HepG2 (cell line): ENCODE measurements at regions not wholly inside any gene's neighbourhood (a gene's known extent, or its start where the extent isn't known, plus 50 kb on each side); places are given as distances from the start of the nearest gene placed in this dataset.

Experiments
- ATAC-seq: fragments of 200-7000 bp; cut with Tn5 transposase; 3 replicates; pipeline ENCODE4 v1.9.1; 2020; ENCODE audit warnings: mild to moderate bottlenecking, moderate library complexity
- BruUV-seq: library from RNA; stranded (reverse); fragments of 400-500 nt; replicated peaks from 2 replicates; lab custom pipeline; 2021; lab: Mats Ljungman, UMichigan
- CTCF ChIA-PET: fragments of 300-600 bp; formaldehyde crosslinking; extraction: SDS; loops from one replicate; lab custom pipeline; 2021; ENCODE audit warnings: low total read pairs, inconsistent platforms, low intra/inter-chr PET ratio; lab: Yijun Ruan, JAX
- POLR2A ChIA-PET: fragments of 350-600 bp; sonication (Branson Sonifier 250); formaldehyde crosslinking; loops from one replicate; lab custom pipeline; 2020; ENCODE audit warnings: antibody characterized with exemption, inconsistent platforms; lab: Yijun Ruan, JAX
- DNase-seq: peaks from one replicate; pipeline ENCODE4 v3.0.0-alpha.2; 2015; ENCODE audit warnings: low spot score
- FAIRE-seq: peaks from 3 replicates; lab custom pipeline; 2011; peaks lifted over from hg19 to GRCh38; lab: Jason Lieb, UNC
- H2AFZ ChIP-seq: one replicate; pipeline ENCODE4 v1.6.1; 2011; ENCODE audit warnings: low read length, inconsistent platforms
- H3K27ac ChIP-seq: fragments of 300-600 bp; 3 replicates; pipeline ENCODE4 v1.8.0; 2011; ENCODE audit warnings: mixed run types, mild to moderate bottlenecking, mixed read lengths, low read length, inconsistent platforms; ENCODE audit not compliant: insufficient read depth; ENCODE audit errors: extremely low read length
- H3K27me3 ChIP-seq, 2 experiments: fragments of 200-600 bp in 1 of 2; 2 replicates in 1 of 2; 3 replicates in 1 of 2; pipeline versions ENCODE4 v1.6.0 to v1.8.0; 2011; ENCODE audit warnings: low read length in 2 of 2, mild to moderate bottlenecking in 2 of 2, moderate library complexity in 2 of 2, inconsistent platforms in 1 of 2; ENCODE audit not compliant: insufficient read depth in 2 of 2, control insufficient read depth in 1 of 2
- H3K36me3 ChIP-seq, 2 experiments: fragments of 200-600 bp in 1 of 2; replicated peaks in 1 of 2; 2 replicates in 1 of 2; 3 replicates in 1 of 2; pipeline versions ENCODE4 v1.5.1 to v1.8.0; 2011; ENCODE audit warnings: low read length in 2 of 2, inconsistent platforms in 1 of 2; ENCODE audit not compliant: insufficient read depth in 2 of 2, control insufficient read depth in 1 of 2
- H3K4me1 ChIP-seq: 2 replicates; pipeline ENCODE4 v1.5.1; 2012; ENCODE audit warnings: low read length, inconsistent platforms; ENCODE audit not compliant: insufficient read depth
- H3K4me2 ChIP-seq: 2 replicates; pipeline ENCODE4 v1.6.0; 2011; ENCODE audit warnings: low read depth, low read length, inconsistent platforms
- H3K4me3 ChIP-seq, 3 experiments: fragments of 200-600 bp in 1 of 3; sonication (generic), shearing (Covaris generic) in 1 of 3; replicated peaks in 1 of 3; 2 replicates each; pipeline ENCODE4 v1.5.1; 2011 to 2016; ENCODE audit warnings: low read length in 3 of 3, inconsistent platforms in 2 of 3, low read depth in 2 of 3, mild to moderate bottlenecking in 2 of 3, control low read depth in 1 of 3, mixed read lengths in 1 of 3; ENCODE audit not compliant: insufficient read depth in 1 of 3
- H3K79me2 ChIP-seq: one replicate; pipeline ENCODE4 v1.6.1; 2011; ENCODE audit warnings: low read length, inconsistent platforms; ENCODE audit not compliant: insufficient read depth
- H3K9ac ChIP-seq: 2 replicates; pipeline ENCODE4 v1.6.0; 2011; ENCODE audit warnings: mild to moderate bottlenecking, low read depth, low read length, inconsistent platforms; ENCODE audit not compliant: insufficient read depth
- H3K9me3 ChIP-seq: 2 replicates; pipeline ENCODE4 v1.5.1; 2012; ENCODE audit warnings: mild to moderate bottlenecking, low read length
- H4K20me1 ChIP-seq: 2 replicates; pipeline ENCODE4 v1.6.0; 2011; ENCODE audit warnings: inconsistent platforms, mild to moderate bottlenecking, low read length, moderate library complexity; ENCODE audit not compliant: insufficient read depth
- CBX1 ChIP-seq: IDR thresholded peaks from one replicate; pipeline ENCODE4 v1.6.1; 2016; ENCODE audit warnings: antibody characterized with exemption, low read depth
- CBX5 ChIP-seq: sonication (generic); formaldehyde crosslinking; IDR thresholded peaks from 2 replicates; pipeline ENCODE4 v1.4.0; 2020; ENCODE audit warnings: missing genetic modification reagents, borderline replicate concordance
- DNMT1 ChIP-seq: sonication (generic); formaldehyde crosslinking; IDR thresholded peaks from 2 replicates; pipeline ENCODE4 v1.5.1; 2020; ENCODE audit warnings: mild to moderate bottlenecking, missing genetic modification reagents
- ETV5 ChIP-seq: IDR thresholded peaks from 2 replicates; pipeline ENCODE4 v1.6.1; 2018; ENCODE audit warnings: missing biosample characterization, missing genetic modification reagents, inconsistent platforms, borderline replicate concordance
- IKZF1 ChIP-seq: fragments of 450-650 bp; IDR thresholded peaks from 2 replicates; pipeline ENCODE4 v1.7.1; 2016
- KLF13 ChIP-seq: sonication (generic); formaldehyde crosslinking; IDR thresholded peaks from 2 replicates; pipeline ENCODE4 v1.4.0; 2020; ENCODE audit warnings: mild to moderate bottlenecking, missing genetic modification reagents
- MAFF ChIP-seq: IDR thresholded peaks from 2 replicates; pipeline ENCODE4 v1.6.1; 2011; ENCODE audit warnings: low read depth, low read length, improper control_type of control experiment
- MAFK ChIP-seq, 2 experiments: IDR thresholded peaks in 1 of 2; conservative IDR thresholded peaks in 1 of 2; 2 replicates each; pipeline ENCODE4 v1.6.1; 2011; ENCODE audit warnings: improper control_type of control experiment in 2 of 2, low read length in 2 of 2
- MZF1 ChIP-seq: sonication (generic); formaldehyde crosslinking; IDR thresholded peaks from 2 replicates; pipeline ENCODE4 v1.8.1; 2023; ENCODE audit warnings: mild to moderate bottlenecking, missing genetic modification reagents, borderline replicate concordance
- ZNF615 ChIP-seq: sonication (generic); formaldehyde crosslinking; IDR thresholded peaks from 2 replicates; pipeline ENCODE4 v1.5.0; 2020; ENCODE audit warnings: mild to moderate bottlenecking, missing genetic modification reagents, borderline replicate concordance
- ZNF761 ChIP-seq: sonication (generic); formaldehyde crosslinking; conservative IDR thresholded peaks from 2 replicates; pipeline ENCODE4 v1.4.0; 2020; ENCODE audit warnings: mild to moderate bottlenecking, missing genetic modification reagents
- WGBS: methylation state at CpG from one replicate; pipeline ENCODE4 v1.1.6; 2017; ENCODE audit warnings: low lambda C conversion rate; 5-methylcytosine and 5-hydroxymethylcytosine counted together
- in situ Hi-C: cut with HindIII; loops from 2 replicates; pipeline ENCODE4 v1.10.0; 2017; ENCODE audit warnings: low pct_unique_long_range_greater_than_20kb; ENCODE audit not compliant: extremely low pct_ligation_motif_present
- intact Hi-C: fragments of 100-400 bp; cut with micrococcal nuclease; formaldehyde crosslinking; loops from one replicate; pipeline ENCODE4 v1.10.0; 2022; ENCODE audit not compliant: unreplicated experiment
- TF ChIP-seq, protein P1 (sequence below): sonication (generic); formaldehyde crosslinking; IDR thresholded peaks from 2 replicates; pipeline ENCODE4 v1.4.0; 2020; ENCODE audit warnings: mild to moderate bottlenecking, missing genetic modification reagents
- TF ChIP-seq, protein P2 (sequence below): sonication (generic); formaldehyde crosslinking; IDR thresholded peaks from 2 replicates; pipeline ENCODE4 v1.9.0; 2022; ENCODE audit warnings: low read depth, missing genetic modification reagents
- TF ChIP-seq, protein P3 (sequence below): sonication (generic); formaldehyde crosslinking; IDR thresholded peaks from 2 replicates; pipeline ENCODE4 v1.4.0; 2020; ENCODE audit warnings: missing genetic modification reagents

DNA sequence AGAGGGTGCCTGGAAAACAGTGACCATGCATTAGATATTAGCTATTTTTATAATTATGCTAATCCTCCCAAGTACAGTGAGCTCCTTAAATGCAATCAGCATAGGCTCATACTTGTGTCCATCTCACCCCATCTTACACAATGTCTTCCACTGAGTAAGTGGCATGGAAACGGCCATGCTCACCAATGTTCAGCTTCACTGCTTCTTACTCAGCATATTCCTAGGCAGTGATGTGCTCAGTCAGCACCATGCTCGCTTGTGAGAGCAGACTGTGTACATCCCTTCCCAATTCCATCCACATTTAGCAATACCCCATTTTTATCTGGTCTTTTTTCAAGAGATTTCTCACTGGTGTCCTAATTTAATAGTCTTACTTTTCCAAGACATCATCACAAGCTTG, 454.8 kb upstream of the SOX9 start:
- H3K9me3 ChIP-seq: peaks cover 9% of the 10 kb centered on the region; the same call in 1 of the 2 replicates
- no peak overlapping the region for H2AFZ ChIP-seq
- ChIA-PET POLR2A (interaction anchor here (1.8 kb wide), 1 partner anchor 16 kb away, joined by 4 read pairs; no protein-coding TSS in a partner anchor), CTCF (no interaction called here)
- no peak overlapping the region for H3K4me2 ChIP-seq
- FAIRE-seq: no peak
- no peak for ATAC-seq
- no TSS peak for BruUV-seq
- H3K36me3 ChIP-seq: no peaks in the 10 kb centered on the region
- intact Hi-C loops (no loop called here), in situ Hi-C loops (no loop called here)
- DNase-seq: no peak
- no peak overlapping the region for H3K27ac ChIP-seq
- 13% methylated on average over 2 of the region's 2 CpGs for WGBS
- H3K9ac ChIP-seq: no peak overlapping the region
- TF ChIP-seq MAFK (conservative IDR thresholded peaks at IDR 0.05 in 1 of 2, IDR thresholded peaks at IDR 0.05 in 1 of 2; ENCODE audit: low read length in 2 of 2) (peak; percentile 48 to 72; a peak in 2 of 4 replicates), MAFF (peak; percentile 64)
- TF ChIP-seq, protein P1, sequence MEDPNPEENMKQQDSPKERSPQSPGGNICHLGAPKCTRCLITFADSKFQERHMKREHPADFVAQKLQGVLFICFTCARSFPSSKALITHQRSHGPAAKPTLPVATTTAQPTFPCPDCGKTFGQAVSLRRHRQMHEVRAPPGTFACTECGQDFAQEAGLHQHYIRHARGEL: no peak
- H3K4me1 ChIP-seq: no peaks in the 10 kb centered on the region
- no peaks in the 10 kb centered on the region for H4K20me1 ChIP-seq
- no peaks in the 10 kb centered on the region for H3K27me3 ChIP-seq
- no peaks in the 10 kb centered on the region for H3K79me2 ChIP-seq
- H3K4me3 ChIP-seq: no peak overlapping the region

GRCh38 chr17:71667661-71668060, 453.2 kb upstream of the SOX9 start:
- BruUV-seq: no TSS peak
- H3K4me2 ChIP-seq: no peak overlapping the region
- 2% methylated on average over 1 of the region's 1 CpG for WGBS
- no peaks in the 10 kb centered on the region for H3K4me1 ChIP-seq
- no peaks in the 10 kb centered on the region for H3K27me3 ChIP-seq
- no peak for FAIRE-seq
- H3K27ac ChIP-seq: no peak overlapping the region
- no peaks in the 10 kb centered on the region for H3K36me3 ChIP-seq
- intact Hi-C loops: no loop called here
- ChIA-PET POLR2A (no interaction called here), CTCF (no interaction called here)
- no peaks in the 10 kb centered on the region for H4K20me1 ChIP-seq
- H3K79me2 ChIP-seq: no peaks in the 10 kb centered on the region
- H3K9ac ChIP-seq: no peak overlapping the region
- DNase-seq: no peak
- no peak overlapping the region for H3K4me3 ChIP-seq
- no peak overlapping the region for H2AFZ ChIP-seq
- no peak for ATAC-seq
- H3K9me3 ChIP-seq: peaks cover 14% of the 10 kb centered on the region
- in situ Hi-C loops: no loop called here
- TF ChIP-seq CBX1: no peak
- TF ChIP-seq, protein P2, sequence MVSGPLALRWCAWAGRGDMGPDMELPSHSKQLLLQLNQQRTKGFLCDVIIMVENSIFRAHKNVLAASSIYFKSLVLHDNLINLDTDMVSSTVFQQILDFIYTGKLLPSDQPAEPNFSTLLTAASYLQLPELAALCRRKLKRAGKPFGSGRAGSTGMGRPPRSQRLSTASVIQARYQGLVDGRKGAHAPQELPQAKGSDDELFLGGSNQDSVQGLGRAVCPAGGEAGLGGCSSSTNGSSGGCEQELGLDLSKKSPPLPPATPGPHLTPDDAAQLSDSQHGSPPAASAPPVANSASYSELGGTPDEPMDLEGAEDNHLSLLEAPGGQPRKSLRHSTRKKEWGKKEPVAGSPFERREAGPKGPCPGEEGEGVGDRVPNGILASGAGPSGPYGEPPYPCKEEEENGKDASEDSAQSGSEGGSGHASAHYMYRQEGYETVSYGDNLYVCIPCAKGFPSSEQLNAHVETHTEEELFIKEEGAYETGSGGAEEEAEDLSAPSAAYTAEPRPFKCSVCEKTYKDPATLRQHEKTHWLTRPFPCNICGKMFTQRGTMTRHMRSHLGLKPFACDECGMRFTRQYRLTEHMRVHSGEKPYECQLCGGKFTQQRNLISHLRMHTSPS: no peak
- TF ChIP-seq DNMT1 (CRISPR knock-in tag): no peak
- TF ChIP-seq, protein P3, sequence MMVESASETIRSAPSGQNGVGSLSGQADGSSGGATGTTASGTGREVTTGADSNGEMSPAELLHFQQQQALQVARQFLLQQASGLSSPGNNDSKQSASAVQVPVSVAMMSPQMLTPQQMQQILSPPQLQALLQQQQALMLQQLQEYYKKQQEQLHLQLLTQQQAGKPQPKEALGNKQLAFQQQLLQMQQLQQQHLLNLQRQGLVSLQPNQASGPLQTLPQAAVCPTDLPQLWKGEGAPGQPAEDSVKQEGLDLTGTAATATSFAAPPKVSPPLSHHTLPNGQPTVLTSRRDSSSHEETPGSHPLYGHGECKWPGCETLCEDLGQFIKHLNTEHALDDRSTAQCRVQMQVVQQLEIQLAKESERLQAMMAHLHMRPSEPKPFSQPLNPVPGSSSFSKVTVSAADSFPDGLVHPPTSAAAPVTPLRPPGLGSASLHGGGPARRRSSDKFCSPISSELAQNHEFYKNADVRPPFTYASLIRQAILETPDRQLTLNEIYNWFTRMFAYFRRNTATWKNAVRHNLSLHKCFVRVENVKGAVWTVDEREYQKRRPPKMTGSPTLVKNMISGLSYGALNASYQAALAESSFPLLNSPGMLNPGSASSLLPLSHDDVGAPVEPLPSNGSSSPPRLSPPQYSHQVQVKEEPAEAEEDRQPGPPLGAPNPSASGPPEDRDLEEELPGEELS (CRISPR knock-in tag): no peak
- TF ChIP-seq MZF1 (CRISPR knock-in tag): no peak
- no peak for TF ChIP-seq CBX5
- no peak for TF ChIP-seq ETV5 (CRISPR knock-in tag)
- no peak for TF ChIP-seq KLF13
- no peak for TF ChIP-seq IKZF1
- no peak for TF ChIP-seq ZNF761 (CRISPR knock-in tag)
- TF ChIP-seq ZNF615: no peak
